ENCODE measurements at regions not wholly inside any gene's neighbourhood (a gene's known extent, or its start where the extent isn't known, plus 50 kb on each side); places are given as distances from the start of the nearest gene placed in this dataset.

GRCh38 chr18:24799176-24799575 is 338.7 kb downstream of the HRH4 start:
- Histone ChIP-seq H3K27me3 (replicated peaks; ENCODE audit: insufficient read depth) (no peaks in the 10 kb centered on the region), H3K27ac (no peak overlapping the region), H3K36me3 (no peaks in the 10 kb centered on the region), H3K4me3 (no peak overlapping the region), H3K4me1 (ENCODE audit: control insufficient read depth in 1 of 2, low read depth in 2 of 2) (no peaks in the 10 kb centered on the region), H3K9me3 (no peaks in the 10 kb centered on the region)
- DNase-seq (ENCODE audit: low spot score): no peak
- no peak for TF ChIP-seq CTCF (IDR thresholded peaks at IDR 0.05)
- ATAC-seq (ENCODE audit: insufficient number of reproducible peaks, low FRiP score, low read depth): no peak

GRCh38 chr18:24799720-24800119 is 339.3 kb downstream of the HRH4 start:
- TF ChIP-seq CTCF (IDR thresholded peaks at IDR 0.05): no peak
- no peaks in the 10 kb centered on the region for H3K9me3 ChIP-seq
- ATAC-seq (ENCODE audit: insufficient number of reproducible peaks, low FRiP score, low read depth) (no peak), DNase-seq (ENCODE audit: low spot score) (no peak)
- H3K4me3 ChIP-seq: no peak overlapping the region
- no peak overlapping the region for H3K27ac ChIP-seq
- H3K36me3 ChIP-seq: no peaks in the 10 kb centered on the region
- H3K27me3 ChIP-seq (replicated peaks; ENCODE audit: insufficient read depth): no peaks in the 10 kb centered on the region
- no peaks in the 10 kb centered on the region for H3K4me1 ChIP-seq (ENCODE audit: control insufficient read depth in 1 of 2, low read depth in 2 of 2)

- no peak for DNase-seq (ENCODE audit: low spot score)
- TF ChIP-seq CTCF (IDR thresholded peaks at IDR 0.05): no peak
Observed at GRCh38 chr18:24801001-24801400, 340.6 kb downstream of the HRH4 start.

GRCh38 chr18:24802456-24802855 is 342.0 kb downstream of the HRH4 start:
- Histone ChIP-seq H3K36me3 (no peaks in the 10 kb centered on the region), H3K27me3 (replicated peaks; ENCODE audit: insufficient read depth) (no peaks in the 10 kb centered on the region), H3K4me3 (no peak overlapping the region), H3K27ac (no peak overlapping the region), H3K4me1 (ENCODE audit: control insufficient read depth in 1 of 2, low read depth in 2 of 2) (no peaks in the 10 kb centered on the region), H3K9me3 (no peaks in the 10 kb centered on the region)
- DNase-seq (ENCODE audit: low spot score) (no peak), ATAC-seq (ENCODE audit: insufficient number of reproducible peaks, low FRiP score, low read depth) (no peak)
- no peak for TF ChIP-seq CTCF (IDR thresholded peaks at IDR 0.05)

More at GRCh38 chr18:24801001-24801400, 340.6 kb downstream of the HRH4 start:
- ATAC-seq (ENCODE audit: insufficient number of reproducible peaks, low FRiP score, low read depth): no peak
- Histone ChIP-seq H3K4me1 (ENCODE audit: control insufficient read depth in 1 of 2, low read depth in 2 of 2) (no peaks in the 10 kb centered on the region), H3K4me3 (no peak overlapping the region), H3K9me3 (no peaks in the 10 kb centered on the region), H3K27me3 (replicated peaks; ENCODE audit: insufficient read depth) (no peaks in the 10 kb centered on the region), H3K36me3 (no peaks in the 10 kb centered on the region), H3K27ac (no peak overlapping the region)

GRCh38 chr18:24805156-24805555 is 344.7 kb downstream of the HRH4 start:
- no peak overlapping the region for H3K27ac ChIP-seq
- no peak overlapping the region for H3K4me3 ChIP-seq
- no peaks in the 10 kb centered on the region for H3K27me3 ChIP-seq (replicated peaks; ENCODE audit: insufficient read depth)
- H3K36me3 ChIP-seq: no peaks in the 10 kb centered on the region
- ATAC-seq (ENCODE audit: insufficient number of reproducible peaks, low FRiP score, low read depth) (no peak), DNase-seq (ENCODE audit: low spot score) (no peak)
- no peaks in the 10 kb centered on the region for H3K9me3 ChIP-seq
- TF ChIP-seq CTCF (IDR thresholded peaks at IDR 0.05): no peak
- H3K4me1 ChIP-seq (ENCODE audit: control insufficient read depth in 1 of 2, low read depth in 2 of 2): no peaks in the 10 kb centered on the region

All from thoracic aorta (tissue), 2 donors.